LNCaP clone FGC (cell line): ENCODE measurements at regions not wholly inside any gene's neighbourhood (a gene's known extent, or its start where the extent isn't known, plus 50 kb on each side); places are given as distances from the start of the nearest gene placed in this dataset.

Source experiments
- DNase-seq: peaks from one replicate; pipeline ENCODE4 v3.0.0-alpha.2; 2011; ENCODE audit warnings: low read depth
- H3K4me3 ChIP-seq: 2 replicates; pipeline ENCODE4 v1.5.1; 2011; ENCODE audit warnings: mild to moderate bottlenecking, low read depth, low read length, control low read depth
- CTCF ChIP-seq: IDR thresholded peaks from 2 replicates; pipeline ENCODE4 v1.5.1; 2012; ENCODE audit warnings: mild to moderate bottlenecking; ENCODE audit not compliant: control insufficient read depth, insufficient read depth; ENCODE audit errors: extremely low read depth

- no peak for TF ChIP-seq CTCF
- DNase-seq, result no peak
- H3K4me3 ChIP-seq, result no peak overlapping the region
These were observed 283.1 kb upstream of the FOXG1 start for GRCh38 chr14:28483506-28483905.

DNA sequence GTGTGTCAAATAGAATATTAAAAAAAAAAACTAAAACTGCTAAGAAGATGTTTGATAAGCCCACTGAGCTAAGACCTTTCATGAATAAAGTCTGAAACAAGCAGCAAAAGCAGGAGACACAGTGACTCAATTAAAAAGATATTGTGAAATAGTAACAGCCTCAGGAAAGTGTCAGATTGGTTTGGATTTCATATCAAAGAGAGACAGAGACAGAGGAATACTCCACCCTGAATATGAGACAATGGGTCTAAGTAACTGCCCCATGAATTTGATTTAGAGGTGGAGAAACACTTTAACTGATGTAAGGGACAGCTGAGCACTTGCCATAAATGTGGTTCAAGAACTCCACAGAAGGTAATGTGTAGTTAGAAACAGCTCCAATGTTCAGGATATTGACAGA, 277.9 kb upstream of the FOXG1 start:
- no peak for TF ChIP-seq CTCF
- no peak for DNase-seq

GRCh38 chr14:28493516-28493915, 273.1 kb upstream of the FOXG1 start:
- H3K4me3 ChIP-seq, result no peak overlapping the region
- DNase-seq, result no peak
- TF ChIP-seq CTCF, result no peak

More for the DNA sequence above, 277.9 kb upstream of the FOXG1 start:
- H3K4me3 ChIP-seq, result no peak overlapping the region

GRCh38 chr14:28494196-28494595, 272.4 kb upstream of the FOXG1 start:
- DNase-seq, result no peak
- no peak for TF ChIP-seq CTCF
- H3K4me3 ChIP-seq, result no peak overlapping the region

GRCh38 chr14:28496364-28496763, 270.2 kb upstream of the FOXG1 start:
- TF ChIP-seq CTCF, result no peak
- no peak for DNase-seq
- H3K4me3 ChIP-seq, result no peak overlapping the region

DNA sequence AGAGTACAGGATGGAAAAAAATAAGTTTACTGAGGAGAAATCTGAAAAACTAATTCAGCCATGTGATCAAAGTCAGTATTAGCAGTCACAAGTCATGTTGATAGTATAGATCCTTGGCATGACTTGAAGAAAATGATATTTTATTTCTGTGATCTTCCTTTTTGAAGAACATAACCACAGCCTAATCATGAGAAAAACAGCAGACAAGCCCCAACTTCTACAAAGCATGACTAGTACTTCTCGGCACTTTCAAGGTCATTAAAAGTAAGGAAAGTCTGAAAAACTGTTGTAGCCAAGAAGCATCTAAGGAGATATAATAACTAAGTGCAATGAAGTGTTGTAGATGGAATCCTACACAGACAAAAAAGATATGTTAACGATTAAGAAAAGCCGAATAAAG, 264.1 kb upstream of the FOXG1 start:
- no peak overlapping the region for H3K4me3 ChIP-seq
- no peak for DNase-seq
- no peak for TF ChIP-seq CTCF

- no peak overlapping the region for H3K4me3 ChIP-seq
- no peak for DNase-seq
- no peak for TF ChIP-seq CTCF
These were observed 251.0 kb upstream of the FOXG1 start for GRCh38 chr14:28515571-28515970.
